H9 (cell line): ENCODE measurements at regions not wholly inside any gene's neighbourhood (a gene's known extent, or its start where the extent isn't known, plus 50 kb on each side); places are given as distances from the start of the nearest gene placed in this dataset.

Source experiments
- DNase-seq: peaks from one replicate; pipeline ENCODE4 v3.0.0-alpha.2; 2017
- H2AFZ ChIP-seq: one replicate; pipeline ENCODE4 v1.6.1; 2013; ENCODE audit warnings: mild to moderate bottlenecking, low read length, control low read depth, moderate library complexity
- H2AK5ac ChIP-seq: 2 replicates; pipeline ENCODE4 v1.6.1; 2013; ENCODE audit warnings: low read length, control low read depth, mixed read lengths; ENCODE audit not compliant: insufficient read length
- H2BK120ac ChIP-seq: one replicate; pipeline ENCODE4 v1.6.1; 2013; ENCODE audit warnings: low read depth, mild to moderate bottlenecking, low read length, control low read depth, inconsistent platforms; ENCODE audit not compliant: poor library complexity, severe bottlenecking
- H2BK12ac ChIP-seq: 2 replicates; pipeline ENCODE4 v1.6.1; 2013; ENCODE audit warnings: low read length, control low read depth, mixed read lengths, low read depth; ENCODE audit not compliant: insufficient read length
- H2BK15ac ChIP-seq: 2 replicates; pipeline ENCODE4 v1.6.1; 2013; ENCODE audit warnings: low read depth, low read length, control low read depth
- H2BK20ac ChIP-seq: one replicate; pipeline ENCODE4 v1.6.1; 2013; ENCODE audit warnings: low read depth, mild to moderate bottlenecking, low read length, control low read depth, inconsistent platforms; ENCODE audit not compliant: poor library complexity, severe bottlenecking
- H2BK5ac ChIP-seq: 2 replicates; pipeline ENCODE4 v1.6.1; 2013; ENCODE audit warnings: low read length, control low read depth, mixed read lengths; ENCODE audit not compliant: insufficient read length
- H3K14ac ChIP-seq: 2 replicates; pipeline ENCODE4 v1.6.1; 2013; ENCODE audit warnings: low read length, control low read depth; ENCODE audit not compliant: insufficient read depth
- H3K18ac ChIP-seq: 2 replicates; pipeline ENCODE4 v1.6.1; 2013; ENCODE audit warnings: low read depth, mild to moderate bottlenecking, mixed read lengths, low read length, control low read depth; ENCODE audit not compliant: insufficient read length
- H3K23ac ChIP-seq: 2 replicates; pipeline ENCODE4 v1.6.1; 2013; ENCODE audit warnings: low read length, control low read depth, mixed read lengths, low read depth; ENCODE audit not compliant: insufficient read length
- H3K23me2 ChIP-seq: 2 replicates; pipeline ENCODE4 v1.6.1; 2013; ENCODE audit warnings: low read depth, mild to moderate bottlenecking, mixed read lengths, low read length, control low read depth; ENCODE audit not compliant: insufficient read length, poor library complexity, severe bottlenecking
- H3K27ac ChIP-seq: 2 replicates; pipeline ENCODE4 v1.5.1; 2013; ENCODE audit warnings: low read length, control low read depth, mixed read lengths, low read depth; ENCODE audit not compliant: insufficient read length
- H3K27me3 ChIP-seq: 2 replicates; pipeline ENCODE4 v1.6.1; 2013; ENCODE audit warnings: low read length, control low read depth, inconsistent platforms; ENCODE audit not compliant: insufficient read depth
- H3K4ac ChIP-seq: 2 replicates; pipeline ENCODE4 v1.6.1; 2013; ENCODE audit warnings: low read depth, mild to moderate bottlenecking, control low read depth, inconsistent platforms, low read length, moderate library complexity
- H3K4me1 ChIP-seq: 2 replicates; pipeline ENCODE4 v1.6.1; 2013; ENCODE audit warnings: low read length, control low read depth, inconsistent platforms; ENCODE audit not compliant: insufficient read depth
- H3K4me2 ChIP-seq: 2 replicates; pipeline ENCODE4 v1.6.1; 2013; ENCODE audit warnings: low read length, control low read depth, mixed read lengths; ENCODE audit not compliant: insufficient read length, insufficient read depth
- H3K56ac ChIP-seq: 2 replicates; pipeline ENCODE4 v1.6.1; 2013; ENCODE audit warnings: low read depth, mild to moderate bottlenecking, mixed read lengths, low read length, control low read depth; ENCODE audit not compliant: insufficient read length
- H3K79me1 ChIP-seq: 2 replicates; pipeline ENCODE4 v1.6.1; 2013; ENCODE audit warnings: low read depth, mild to moderate bottlenecking, moderate library complexity, low read length, control low read depth, inconsistent platforms; ENCODE audit not compliant: insufficient read depth, poor library complexity, severe bottlenecking
- H3K79me2 ChIP-seq: 2 replicates; pipeline ENCODE4 v1.6.1; 2013; ENCODE audit warnings: low read length, control low read depth, inconsistent platforms; ENCODE audit not compliant: insufficient read depth
- H3K9ac ChIP-seq: 2 replicates; pipeline ENCODE4 v1.6.1; 2013; ENCODE audit warnings: low read length, control low read depth, mixed read lengths; ENCODE audit not compliant: insufficient read length; ENCODE audit errors: extremely low read depth
- H3K9me3 ChIP-seq: one replicate; pipeline ENCODE4 v1.6.1; 2013; ENCODE audit warnings: low read depth, low read length, inconsistent platforms; ENCODE audit not compliant: control insufficient read depth
- H3T11ph ChIP-seq: one replicate; pipeline ENCODE4 v1.6.1; 2013; ENCODE audit warnings: mild to moderate bottlenecking, low read length, control low read depth, inconsistent platforms
- H4K20me1 ChIP-seq: one replicate; pipeline ENCODE4 v1.6.1; 2013; ENCODE audit not compliant: control insufficient read depth, insufficient read length, insufficient read depth
- H4K5ac ChIP-seq: 2 replicates; pipeline ENCODE4 v1.6.1; 2013; ENCODE audit warnings: low read depth, mild to moderate bottlenecking, mixed read lengths, low read length, control low read depth; ENCODE audit not compliant: insufficient read length
- H4K8ac ChIP-seq: replicated peaks from 2 replicates; pipeline ENCODE4 v1.6.1; 2013; ENCODE audit warnings: low read length, control low read depth, mixed read lengths, low read depth; ENCODE audit not compliant: insufficient read length
- H4K91ac ChIP-seq: 2 replicates; pipeline ENCODE4 v1.6.1; 2013; ENCODE audit warnings: low read depth, mild to moderate bottlenecking, moderate library complexity, mixed read lengths, low read length, control low read depth; ENCODE audit not compliant: insufficient read length
- H3K27ac Mint-ChIP-seq, 3 experiments: 2 replicates in 2 of 3; 3 replicates in 1 of 3; pipeline ENCODE4 v1.8.0; 2020 to 2021; ENCODE audit warnings: mixed read lengths in 3 of 3, mild to moderate bottlenecking in 1 of 3, moderate library complexity in 1 of 3
- H3K27me3 Mint-ChIP-seq: 2 replicates; pipeline ENCODE4 v1.8.0; 2021; ENCODE audit warnings: low read depth, mild to moderate bottlenecking, moderate library complexity, mixed read lengths
- H3K36me3 Mint-ChIP-seq, 3 experiments: 2 replicates in 2 of 3; 3 replicates in 1 of 3; pipeline ENCODE4 v1.8.0; 2020 to 2021; ENCODE audit warnings: low read depth in 3 of 3, mixed read lengths in 3 of 3; ENCODE audit not compliant: insufficient read depth in 1 of 3
- H3K4me1 Mint-ChIP-seq, 2 experiments: 2 replicates each; pipeline ENCODE4 v1.8.0; 2020; ENCODE audit warnings: mixed read lengths in 2 of 2
- H3K4me3 Mint-ChIP-seq, 2 experiments: 2 replicates in 1 of 2; 3 replicates in 1 of 2; pipeline ENCODE4 v1.8.0; 2020 to 2021; ENCODE audit warnings: mild to moderate bottlenecking in 2 of 2, mixed read lengths in 2 of 2, moderate library complexity in 1 of 2
- H3K9me3 Mint-ChIP-seq, 2 experiments: 2 replicates in 1 of 2; 3 replicates in 1 of 2; pipeline ENCODE4 v1.8.0; 2020; ENCODE audit warnings: mild to moderate bottlenecking in 2 of 2, mixed read lengths in 2 of 2, moderate library complexity in 1 of 2
- CTCF ChIP-seq: fragments of 200-600 bp; sonication (generic); conservative IDR thresholded peaks from 3 replicates; pipeline ENCODE4 v1.8.0; 2021; ENCODE audit warnings: antibody characterized with exemption, mild to moderate bottlenecking
- WGBS: extraction: QIAGEN DNeasy Blood & Tissue Kit; methylation state at CpG from one replicate; pipeline ENCODE4 v1.1.7; 2013; ENCODE audit warnings: missing lambda C conversion rate, low lambda C conversion rate, mixed read lengths; ENCODE audit not compliant: insufficient read length; ENCODE audit errors: extremely low coverage; 5-methylcytosine and 5-hydroxymethylcytosine counted together

DNA sequence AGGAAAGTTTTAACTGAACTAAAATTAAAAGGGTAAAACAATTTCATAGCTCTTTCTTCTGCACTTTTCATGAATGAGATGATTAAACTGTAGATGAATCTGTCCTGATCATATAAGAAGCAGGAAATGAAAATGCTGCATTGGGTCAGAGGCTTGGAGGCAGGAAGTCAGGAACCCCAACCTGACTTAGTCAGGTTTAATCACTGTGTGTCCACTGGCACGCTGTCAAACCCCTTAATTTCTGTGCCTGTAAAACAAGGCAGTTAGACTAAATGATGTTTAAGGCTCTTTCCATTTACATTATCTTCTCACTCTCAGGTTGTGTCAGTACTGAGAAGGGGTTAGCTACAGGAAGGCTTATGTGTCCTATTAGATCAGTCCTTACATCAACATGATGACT is 193.3 kb upstream of the TTC14 start:
- Histone ChIP-seq H3K27ac (no peak overlapping the region), H3K23ac (no peak overlapping the region), H3K27me3 (no peaks in the 10 kb centered on the region), H2BK15ac (no peak overlapping the region), H3K9ac (no peak overlapping the region), H2BK20ac (no peak overlapping the region), H3K79me2 (no peaks in the 10 kb centered on the region), H3K56ac (no peak overlapping the region), H4K91ac (no peak overlapping the region), H3K4me2 (no peak overlapping the region), H4K8ac (no peak overlapping the region), H2AK5ac (no peak overlapping the region), H3K18ac (no peak overlapping the region), H3K23me2 (no peaks in the 10 kb centered on the region), H3T11ph (no peak overlapping the region), H2AFZ (no peak overlapping the region), H3K9me3 (no peaks in the 10 kb centered on the region), H2BK12ac (no peak overlapping the region), H3K14ac (no peak overlapping the region), H3K4ac (no peak overlapping the region), H3K79me1 (no peaks in the 10 kb centered on the region), H2BK120ac (no peak overlapping the region), H4K20me1 (no peaks in the 10 kb centered on the region), H4K5ac (no peak overlapping the region), H2BK5ac (no peak overlapping the region), H3K4me1 (no peaks in the 10 kb centered on the region)
- Mint-ChIP-seq H3K4me1 (no peaks in the 10 kb centered on the region), H3K27ac (no peak overlapping the region), H3K9me3 (no peaks in the 10 kb centered on the region), H3K27me3 (no peaks in the 10 kb centered on the region), H3K4me3 (no peak overlapping the region), H3K36me3 (no peaks in the 10 kb centered on the region)
- no peak for DNase-seq
- no CpG with 5 or more reads among the region's 1 CpG for WGBS
- TF ChIP-seq CTCF: no peak
